ENCODE measurements at regions not wholly inside any gene's neighbourhood (a gene's known extent, or its start where the extent isn't known, plus 50 kb on each side); places are given as distances from the start of the nearest gene placed in this dataset.
A peak's percentile ranks its signal among the peaks of the same experiment; 100 is the strongest.
"Not testable (repeated sequence)": the region's sequence is repeated elsewhere in the genome, so short reads cannot be mapped to it uniquely, and the experiment has no call there.

- not testable (repeated sequence) for DNase-seq (ENCODE audit: low read depth)
Observed at GRCh38 chr5:177664737-177665136, 64.8 kb downstream of the B4GALT7 start.

- not testable (repeated sequence) for DNase-seq (ENCODE audit: low read depth)
Observed at GRCh38 chr5:177665172-177665571, 65.2 kb downstream of the B4GALT7 start.

DNA sequence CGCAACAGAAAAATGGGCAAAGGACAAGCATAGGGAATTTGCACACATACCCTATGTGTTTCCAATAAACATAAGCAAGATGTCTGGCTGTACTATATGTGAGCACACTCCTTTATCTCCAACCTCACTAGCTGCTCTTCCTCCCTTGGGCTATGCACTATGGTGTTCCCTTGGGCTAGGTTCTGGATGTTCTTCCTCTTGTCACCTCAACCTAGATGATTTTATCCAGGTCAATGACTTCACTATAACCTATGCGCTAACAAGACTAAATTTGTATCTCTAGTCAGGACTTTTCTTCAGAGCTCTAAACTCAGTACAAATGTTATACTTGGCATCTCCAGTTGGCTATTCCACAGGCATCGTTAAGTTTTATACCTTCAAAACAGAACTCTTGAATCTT, 66.0 kb downstream of the B4GALT7 start:
- DNase-seq (ENCODE audit: low read depth) = not testable (repeated sequence)

- not testable (repeated sequence) for DNase-seq (ENCODE audit: low read depth)
Observed at GRCh38 chr5:177671035-177671754, 71.3 kb downstream of the B4GALT7 start.

DNA sequence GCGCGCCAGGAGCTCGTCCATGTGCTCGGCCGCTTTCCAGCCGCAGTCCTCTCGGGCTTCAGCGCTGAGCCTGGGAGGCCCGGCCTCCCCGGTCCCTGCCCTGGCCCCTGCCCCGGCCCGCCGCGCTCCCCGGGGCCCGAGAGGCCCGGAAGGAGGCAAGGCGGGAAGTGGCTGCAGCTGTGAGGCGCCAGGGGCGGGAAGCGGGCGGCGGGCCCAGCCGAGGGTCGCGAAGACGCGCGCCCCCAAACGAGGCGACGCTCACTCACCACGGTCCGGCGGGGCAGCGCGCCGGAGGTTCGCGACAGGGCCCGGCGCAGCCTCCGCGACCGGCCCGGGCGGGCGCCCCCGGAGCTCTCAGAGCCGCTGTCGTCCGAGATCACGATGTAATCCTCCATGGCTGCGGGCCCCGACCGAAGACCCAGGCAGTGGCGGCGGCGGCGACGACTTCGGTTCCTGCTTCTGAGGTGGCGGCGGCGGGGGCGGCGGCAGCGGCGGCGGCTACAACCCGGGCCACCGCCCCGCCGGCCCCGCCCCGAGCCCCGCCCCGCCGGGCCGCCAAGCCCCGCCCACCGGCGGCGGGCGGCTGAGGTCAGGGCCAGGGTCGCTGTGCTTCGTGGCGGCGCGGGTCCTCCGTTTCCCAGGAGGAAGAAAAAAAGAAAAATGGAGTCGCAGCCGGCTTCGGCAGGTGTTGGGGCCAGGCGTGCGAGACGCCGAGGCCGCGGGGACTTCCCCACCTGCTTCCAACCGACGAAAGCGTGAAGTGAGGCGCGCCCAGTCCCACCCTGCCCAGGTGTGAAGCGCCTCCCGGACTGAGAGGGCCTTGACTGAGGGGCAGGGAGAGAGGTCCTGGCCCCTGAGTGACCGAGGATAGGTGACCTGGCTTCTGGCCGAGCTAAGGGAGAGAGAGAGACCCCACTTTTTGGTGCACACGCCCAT, 72.1 kb downstream of the B4GALT7 start:
- DNase-seq (ENCODE audit: low read depth) = peak; percentile 42
